RPMI8226 (cell line): ENCODE measurements at regions not wholly inside any gene's neighbourhood (a gene's known extent, or its start where the extent isn't known, plus 50 kb on each side); places are given as distances from the start of the nearest gene placed in this dataset.
A peak's percentile ranks its signal among the peaks of the same experiment; 100 is the strongest.

Experiments
- DNase-seq: peaks from one replicate; pipeline ENCODE4 v3.0.0-alpha.2; 2015

GRCh38 chr2:181354626-181355025 is 102.6 kb upstream of the ITGA4 start:
- no peak for DNase-seq

- no peak for DNase-seq
Measured at GRCh38 chr2:181356526-181357130, 100.6 kb upstream of the ITGA4 start.

DNA sequence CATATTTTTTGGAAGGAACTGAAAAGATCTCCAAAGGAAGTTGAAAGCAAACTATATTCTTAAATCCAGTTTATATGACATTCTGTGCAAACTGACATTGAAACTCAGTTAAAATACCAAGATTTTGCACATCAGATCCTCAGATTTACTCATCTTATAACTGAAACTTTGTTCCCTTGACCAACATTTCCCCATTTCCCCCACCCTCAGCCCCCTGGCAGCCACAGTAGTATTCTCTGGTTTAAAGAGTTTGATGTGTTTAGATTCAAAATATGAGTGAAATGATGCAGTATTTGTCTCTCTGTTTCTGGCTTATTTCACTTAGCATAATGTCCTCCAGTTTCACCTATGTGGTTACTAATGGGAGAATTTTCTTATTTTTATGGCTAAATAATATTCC is 99.2 kb upstream of the ITGA4 start:
- no peak for DNase-seq

- no peak for DNase-seq
Measured at GRCh38 chr2:181362561-181362960, 94.6 kb upstream of the ITGA4 start.

- no peak for DNase-seq
Measured at GRCh38 chr2:181363164-181363563, 94.0 kb upstream of the ITGA4 start.

DNA sequence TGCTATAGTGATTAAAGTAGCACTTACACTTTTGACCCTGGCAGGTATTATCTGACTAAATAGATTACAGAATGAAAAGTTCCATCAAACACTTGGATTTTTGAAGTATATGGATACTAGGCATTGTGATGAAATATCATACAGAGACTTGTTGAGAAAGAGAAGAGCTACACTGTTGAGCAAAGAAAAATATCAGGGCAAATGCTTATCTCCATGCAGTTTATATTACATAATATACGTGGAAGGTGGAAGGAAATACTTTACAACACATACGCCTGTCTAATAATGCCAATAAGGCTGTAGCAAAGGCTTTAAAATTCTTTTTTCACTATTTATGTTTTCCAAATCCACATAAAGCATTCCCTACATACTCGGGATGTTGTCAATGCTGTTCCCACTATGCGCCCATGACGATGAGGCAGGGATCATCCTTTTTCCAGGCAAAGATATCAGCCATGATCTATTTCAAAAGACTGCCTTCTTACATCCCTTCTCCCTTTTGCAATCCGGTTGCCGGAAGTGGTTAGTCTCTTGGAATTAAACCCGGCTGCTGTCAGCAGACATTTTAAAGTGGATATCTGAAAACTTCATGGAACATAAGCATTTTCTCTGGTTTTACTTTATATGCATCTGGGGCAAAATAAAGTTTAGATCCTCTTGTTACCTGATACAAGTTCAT is 92.6 kb upstream of the ITGA4 start:
- no peak for DNase-seq

GRCh38 chr2:181366675-181367175 is 90.5 kb upstream of the ITGA4 start:
- no peak for DNase-seq

DNA sequence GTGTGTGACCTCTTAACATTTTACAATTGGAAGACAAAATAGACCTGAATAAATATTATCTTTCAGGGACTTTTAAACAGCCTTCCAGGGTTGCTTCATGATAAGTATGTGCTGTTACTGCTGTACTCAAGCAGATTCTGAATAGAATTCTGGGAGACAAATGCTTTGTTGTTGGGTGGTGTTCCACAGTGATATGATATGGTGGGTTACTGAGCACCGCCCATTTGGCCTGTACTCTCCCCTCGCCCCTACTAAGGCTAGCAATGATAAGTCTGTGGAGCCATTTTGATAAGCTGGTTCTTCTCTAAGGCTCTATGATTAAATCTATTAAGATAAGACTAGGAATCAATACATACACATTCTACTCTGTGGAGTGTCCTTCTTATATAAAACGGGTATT is 89.8 kb upstream of the ITGA4 start:
- no peak for DNase-seq

GRCh38 chr2:181367906-181368435 is 89.2 kb upstream of the ITGA4 start:
- no peak for DNase-seq

DNA sequence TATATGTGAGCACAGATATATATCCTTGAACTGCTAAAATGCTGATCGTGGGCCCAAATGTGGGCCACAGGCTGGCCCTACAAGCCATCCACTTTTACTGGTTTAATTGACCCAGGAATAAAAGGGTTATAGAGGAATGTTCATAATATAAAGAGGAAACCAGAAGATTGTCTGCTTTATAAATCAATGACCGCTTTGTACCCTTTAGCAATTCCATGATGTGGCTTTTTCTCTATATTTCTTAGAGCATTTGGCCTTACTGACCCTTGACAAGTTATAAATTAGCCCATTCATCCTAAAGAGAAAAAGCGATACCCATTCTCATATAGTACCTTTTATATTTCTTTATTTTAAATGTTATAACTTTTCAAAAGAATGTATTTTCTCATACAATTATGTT is 87.1 kb upstream of the ITGA4 start:
- DNase-seq, result no peak

- DNase-seq, result no peak
Measured at GRCh38 chr2:181371195-181371594, 86.0 kb upstream of the ITGA4 start.

- no peak for DNase-seq
Measured at GRCh38 chr2:181371782-181372645, 85.2 kb upstream of the ITGA4 start.

- no peak for DNase-seq
Measured at GRCh38 chr2:181372646-181373040, 84.5 kb upstream of the ITGA4 start.

GRCh38 chr2:181374781-181375675 is 82.2 kb upstream of the ITGA4 start:
- no peak for DNase-seq

DNA sequence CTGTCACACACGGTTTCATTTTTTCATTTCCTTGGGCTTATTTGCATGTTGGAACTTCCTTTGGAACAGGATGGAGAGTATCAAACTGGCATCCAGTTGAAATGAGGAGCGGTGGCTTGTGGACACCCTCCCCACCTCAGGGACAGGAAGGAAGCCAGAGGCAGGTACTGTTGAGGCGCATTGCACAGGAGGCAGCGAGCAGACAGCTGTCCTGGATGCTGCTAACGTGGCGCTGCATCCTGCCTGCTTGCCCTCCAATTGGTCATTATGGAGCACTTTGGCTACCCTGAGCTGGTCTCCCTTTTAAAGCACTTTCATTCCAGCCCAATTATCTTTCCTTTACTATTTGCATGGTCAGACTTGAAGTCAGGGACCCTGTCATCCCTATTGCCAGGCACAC is 80.7 kb upstream of the ITGA4 start:
- no peak for DNase-seq

DNA sequence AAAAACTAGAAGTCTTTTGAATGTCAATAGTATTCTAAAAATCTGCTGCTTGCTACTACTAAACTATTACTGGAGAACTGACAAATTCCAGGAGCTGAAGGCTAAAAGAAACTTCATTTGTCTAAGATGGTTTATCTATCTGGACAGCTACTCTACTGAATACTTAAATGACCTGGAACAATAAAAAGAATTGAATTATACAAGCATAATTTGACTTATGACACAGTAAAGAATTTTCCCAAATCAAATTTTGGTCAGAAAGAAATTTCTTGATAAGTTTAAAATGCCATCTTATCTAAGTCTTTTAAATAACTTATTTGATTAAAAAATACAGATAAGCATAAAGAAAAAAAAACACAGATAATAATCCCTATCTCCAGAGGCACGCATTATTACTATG is 80.2 kb upstream of the ITGA4 start:
- no peak for DNase-seq

DNA sequence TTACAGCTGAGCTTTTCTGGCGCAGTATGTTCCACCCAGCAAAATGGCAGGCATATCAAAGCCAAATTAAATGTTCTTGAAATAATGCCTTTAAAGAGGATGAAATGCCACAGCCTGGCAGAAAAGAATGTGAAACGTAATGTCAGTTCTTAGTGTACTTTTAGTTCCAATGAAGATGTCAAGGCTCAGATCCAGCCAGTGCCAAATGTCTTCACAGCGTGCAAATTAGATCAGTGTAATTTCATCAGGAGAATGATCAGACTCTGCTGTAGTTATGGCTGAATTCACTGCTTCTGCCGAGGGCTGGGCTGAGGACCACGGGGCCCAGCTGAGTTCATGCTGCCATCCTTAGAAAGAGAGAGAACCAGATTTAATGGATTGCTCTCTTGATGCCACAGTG is 78.7 kb upstream of the ITGA4 start:
- no peak for DNase-seq

- no peak for DNase-seq
Measured at GRCh38 chr2:181380581-181380980, 76.6 kb upstream of the ITGA4 start.

DNA sequence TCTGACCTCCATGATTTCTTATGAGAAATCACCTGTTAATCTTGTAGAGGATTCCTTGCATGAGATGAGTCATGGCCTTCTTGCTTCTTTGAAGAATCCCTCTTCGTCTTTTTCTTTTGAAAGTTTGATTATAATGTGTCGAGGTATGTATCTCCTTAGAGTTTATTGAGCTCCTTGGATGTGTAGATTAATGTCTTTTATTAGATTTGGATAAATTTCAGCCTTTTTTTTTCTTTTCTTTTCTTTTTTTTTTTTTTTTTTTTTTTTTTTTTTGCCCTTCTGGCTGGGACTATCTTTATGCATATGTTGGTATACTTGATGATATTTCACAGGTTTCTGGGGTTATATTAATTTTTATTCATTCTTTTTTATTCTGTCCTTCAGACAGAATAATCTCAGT is 72.3 kb upstream of the ITGA4 start:
- DNase-seq, result no peak

DNA sequence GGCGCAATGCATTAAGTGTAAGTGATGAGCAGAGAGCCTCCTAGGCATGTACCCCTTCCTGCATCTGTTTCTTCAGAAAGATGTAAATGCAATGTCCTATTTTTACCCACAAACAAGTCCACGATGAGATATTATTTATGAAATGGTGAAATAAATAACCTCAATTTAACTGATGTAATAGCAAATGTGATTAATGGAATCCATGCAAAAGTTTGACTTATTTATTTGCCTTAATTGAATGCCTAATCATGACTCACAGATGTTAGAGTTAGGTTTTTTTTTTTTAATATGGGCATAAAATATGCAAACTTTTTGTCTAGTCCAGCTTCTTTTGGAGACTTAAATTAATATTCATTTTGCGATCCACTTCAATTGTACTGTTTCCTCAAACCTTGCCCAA is 67.7 kb upstream of the ITGA4 start:
- no peak for DNase-seq

DNA sequence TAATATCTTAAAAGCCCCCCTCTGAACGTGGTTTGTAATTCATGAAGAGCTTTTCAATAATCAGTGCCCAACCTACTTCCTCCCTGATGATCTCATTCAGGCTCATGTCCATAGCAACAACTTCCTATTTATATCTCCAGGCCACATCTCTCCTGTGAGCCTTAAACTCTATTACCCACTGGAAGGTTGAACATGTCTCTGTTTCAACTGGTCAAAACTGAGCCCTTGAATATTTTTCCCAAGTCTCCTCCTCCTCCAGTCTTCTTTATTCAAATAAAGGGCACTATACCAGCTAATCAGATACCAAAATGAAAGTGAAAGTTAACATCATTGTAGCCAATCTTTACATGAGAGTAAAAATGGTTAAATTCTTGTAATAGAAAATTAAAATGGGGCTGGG is 63.7 kb upstream of the ITGA4 start:
- DNase-seq, result peak; percentile 28

DNA sequence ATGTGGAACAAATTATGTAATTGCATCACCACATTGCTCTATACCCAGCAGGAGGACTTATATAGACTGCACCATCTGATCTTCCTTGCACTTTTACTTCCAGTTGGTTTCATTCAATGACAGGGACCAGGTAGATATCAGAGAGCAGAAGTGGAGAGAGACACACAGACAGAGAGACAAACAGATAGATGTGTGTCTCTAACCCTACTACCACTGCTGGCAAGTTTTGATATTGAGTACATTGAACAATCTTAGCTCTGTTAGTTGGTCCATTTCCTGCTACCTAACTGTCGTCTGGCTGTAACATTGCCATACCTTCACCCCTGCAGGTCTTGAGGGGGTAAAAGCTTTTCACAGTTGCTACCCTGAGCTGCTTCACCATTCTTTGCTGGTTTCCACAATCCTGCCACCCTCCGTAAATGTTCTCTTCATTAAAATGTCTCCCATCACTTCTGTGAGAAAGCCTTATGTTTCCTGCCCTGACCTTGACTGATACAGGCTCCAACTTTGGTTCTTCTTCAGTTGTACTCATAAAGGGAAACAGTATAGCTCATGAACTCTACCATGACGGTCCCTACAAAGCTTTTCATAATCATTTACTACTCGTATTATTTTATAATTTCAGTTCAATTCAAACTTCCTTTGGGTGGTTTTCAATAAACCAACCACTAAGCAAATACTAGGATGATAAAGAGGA is 62.3 kb upstream of the ITGA4 start:
- no peak for DNase-seq
